ENCODE measurements at regions not wholly inside any gene's neighbourhood (a gene's known extent, or its start where the extent isn't known, plus 50 kb on each side); places are given as distances from the start of the nearest gene placed in this dataset.

GRCh38 chr13:111043575-111043982 is 71.5 kb upstream of the ARHGEF7 start:
- Histone ChIP-seq H2AFZ (ENCODE audit: low read length) (peak overlapping the region; percentile 33), H3K36me3 (replicated peaks in 1 of 2; ENCODE audit: control insufficient read depth in 2 of 2, insufficient read depth in 2 of 2, low read length in 2 of 2) (peaks cover 0 to 4% of the 10 kb centered on the region in 2 donors), H3K4me3 (ENCODE audit: low read length in 2 of 2) (no peak overlapping the region), H3K4ac (ENCODE audit: low read length) (no peak overlapping the region), H3K18ac (ENCODE audit: low read length) (no peak overlapping the region), H4K91ac (ENCODE audit: low read depth, low read length, poor library complexity) (no peak overlapping the region), H3K14ac (ENCODE audit: low read length) (no peak overlapping the region), H3K4me2 (ENCODE audit: insufficient read depth, low read length, poor library complexity, severe bottlenecking) (no peak overlapping the region), H3K9ac (ENCODE audit: low read depth, low read length, poor library complexity) (no peak overlapping the region), H3K4me1 (ENCODE audit: control insufficient read depth in 2 of 2, insufficient read depth in 1 of 2, low read depth in 1 of 2, low read length in 2 of 2) (no peaks in the 10 kb centered on the region), H3K23ac (ENCODE audit: low read depth, low read length, poor library complexity) (no peak overlapping the region), H4K8ac (ENCODE audit: low read depth, low read length) (no peak overlapping the region), H2BK15ac (ENCODE audit: low read length) (no peak overlapping the region), H3K27me3 (ENCODE audit: control insufficient read depth in 3 of 3, insufficient read depth in 3 of 3, low read depth in 1 of 3, low read length in 3 of 3) (peaks cover 0 to 18% (median 6%) of the 10 kb centered on the region in 3 experiments), H2BK120ac (ENCODE audit: low read depth, low read length) (no peak overlapping the region), H2BK5ac (ENCODE audit: low read length) (no peak overlapping the region), H3K9me3 (replicated peaks in 1 of 2; ENCODE audit: control insufficient read depth in 2 of 2, insufficient read depth in 1 of 2, low read depth in 1 of 2, low read length in 2 of 2) (peaks cover 6 to 11% of the 10 kb centered on the region in 2 donors), H2BK12ac (ENCODE audit: low read length) (no peak overlapping the region), H3K79me1 (ENCODE audit: low read depth, low read length) (no peaks in the 10 kb centered on the region), H2AK5ac (ENCODE audit: low read depth, low read length) (no peak overlapping the region), H3K27ac (replicated peaks; ENCODE audit: low read length) (no peak overlapping the region)
- DNase-seq (ENCODE audit: low spot score): no peak
- no CpG with 5 or more reads among the region's 12 CpGs for WGBS, 2 donors (ENCODE audit: extremely low coverage in 2 of 2, insufficient read length in 2 of 2, insufficient replicate concordance in 1 of 2)

- Histone ChIP-seq H4K91ac (ENCODE audit: low read depth, low read length, poor library complexity) (no peak overlapping the region), H3K18ac (ENCODE audit: low read length) (no peak overlapping the region), H2BK12ac (ENCODE audit: low read length) (no peak overlapping the region), H3K27me3 (ENCODE audit: control insufficient read depth in 3 of 3, insufficient read depth in 3 of 3, low read depth in 1 of 3, low read length in 3 of 3) (peaks cover 0 to 15% (median 6%) of the 10 kb centered on the region in 3 experiments), H4K8ac (ENCODE audit: low read depth, low read length) (no peak overlapping the region), H3K9me3 (replicated peaks in 1 of 2; ENCODE audit: control insufficient read depth in 2 of 2, insufficient read depth in 1 of 2, low read depth in 1 of 2, low read length in 2 of 2) (peaks cover 6 to 11% of the 10 kb centered on the region in 2 donors), H3K4me2 (ENCODE audit: insufficient read depth, low read length, poor library complexity, severe bottlenecking) (no peak overlapping the region), H3K9ac (ENCODE audit: low read depth, low read length, poor library complexity) (no peak overlapping the region), H3K23ac (ENCODE audit: low read depth, low read length, poor library complexity) (no peak overlapping the region), H3K79me1 (ENCODE audit: low read depth, low read length) (no peaks in the 10 kb centered on the region), H3K4me3 (ENCODE audit: low read length in 2 of 2) (no peak overlapping the region), H3K27ac (replicated peaks; ENCODE audit: low read length) (no peak overlapping the region), H2AFZ (ENCODE audit: low read length) (no peak overlapping the region), H2BK15ac (ENCODE audit: low read length) (no peak overlapping the region), H2BK5ac (ENCODE audit: low read length) (no peak overlapping the region), H2BK120ac (ENCODE audit: low read depth, low read length) (no peak overlapping the region), H3K4ac (ENCODE audit: low read length) (no peak overlapping the region), H2AK5ac (ENCODE audit: low read depth, low read length) (peak overlapping the region; percentile 62), H3K4me1 (ENCODE audit: control insufficient read depth in 2 of 2, insufficient read depth in 1 of 2, low read depth in 1 of 2, low read length in 2 of 2) (no peaks in the 10 kb centered on the region), H3K14ac (ENCODE audit: low read length) (peak overlapping the region; percentile 66), H3K36me3 (replicated peaks in 1 of 2; ENCODE audit: control insufficient read depth in 2 of 2, insufficient read depth in 2 of 2, low read length in 2 of 2) (peaks cover 0 to 4% of the 10 kb centered on the region in 2 donors)
- no peak for DNase-seq (ENCODE audit: low spot score)
- WGBS, 2 donors (ENCODE audit: extremely low coverage in 2 of 2, insufficient read length in 2 of 2, insufficient replicate concordance in 1 of 2): no CpG with 5 or more reads among the region's 11 CpGs
These were observed 72.4 kb upstream of the ARHGEF7 start for GRCh38 chr13:111042661-111043226.

- Histone ChIP-seq H3K4ac (ENCODE audit: low read length) (no peak overlapping the region), H2BK12ac (ENCODE audit: low read length) (no peak overlapping the region), H2BK5ac (ENCODE audit: low read length) (no peak overlapping the region), H3K23ac (ENCODE audit: low read depth, low read length, poor library complexity) (no peak overlapping the region), H3K27ac (replicated peaks; ENCODE audit: low read length) (no peak overlapping the region), H2AFZ (ENCODE audit: low read length) (no peak overlapping the region), H3K79me1 (ENCODE audit: low read depth, low read length) (no peaks in the 10 kb centered on the region), H4K8ac (ENCODE audit: low read depth, low read length) (no peak overlapping the region), H3K4me1 (ENCODE audit: control insufficient read depth in 2 of 2, insufficient read depth in 1 of 2, low read depth in 1 of 2, low read length in 2 of 2) (no peaks in the 10 kb centered on the region), H3K9me3 (replicated peaks in 1 of 2; ENCODE audit: control insufficient read depth in 2 of 2, insufficient read depth in 1 of 2, low read depth in 1 of 2, low read length in 2 of 2) (peaks cover 6 to 11% of the 10 kb centered on the region in 2 donors), H3K18ac (ENCODE audit: low read length) (no peak overlapping the region), H4K91ac (ENCODE audit: low read depth, low read length, poor library complexity) (no peak overlapping the region), H3K36me3 (replicated peaks in 1 of 2; ENCODE audit: control insufficient read depth in 2 of 2, insufficient read depth in 2 of 2, low read length in 2 of 2) (peaks cover 0 to 4% of the 10 kb centered on the region in 2 donors), H3K27me3 (ENCODE audit: control insufficient read depth in 3 of 3, insufficient read depth in 3 of 3, low read depth in 1 of 3, low read length in 3 of 3) (peaks cover 0 to 15% (median 6%) of the 10 kb centered on the region in 3 experiments), H3K4me3 (ENCODE audit: low read length in 2 of 2) (no peak overlapping the region), H2AK5ac (ENCODE audit: low read depth, low read length) (no peak overlapping the region), H3K4me2 (ENCODE audit: insufficient read depth, low read length, poor library complexity, severe bottlenecking) (no peak overlapping the region), H2BK15ac (ENCODE audit: low read length) (no peak overlapping the region), H3K9ac (ENCODE audit: low read depth, low read length, poor library complexity) (no peak overlapping the region), H3K14ac (ENCODE audit: low read length) (no peak overlapping the region), H2BK120ac (ENCODE audit: low read depth, low read length) (no peak overlapping the region)
- WGBS, 2 donors (ENCODE audit: extremely low coverage in 2 of 2, insufficient read length in 2 of 2, insufficient replicate concordance in 1 of 2): no CpG with 5 or more reads among the region's 7 CpGs
- DNase-seq (ENCODE audit: low spot score): no peak
These were observed 74.3 kb upstream of the ARHGEF7 start for GRCh38 chr13:111040830-111041229.

- no peaks in the 10 kb centered on the region for H3K79me1 ChIP-seq (ENCODE audit: low read depth, low read length)
- no peak for DNase-seq (ENCODE audit: low spot score)
- H3K27me3 ChIP-seq (ENCODE audit: control insufficient read depth in 3 of 3, insufficient read depth in 3 of 3, low read depth in 1 of 3, low read length in 3 of 3): peaks cover 0 to 20% (median 6%) of the 10 kb centered on the region in 3 experiments
- H3K4ac ChIP-seq (ENCODE audit: low read length): no peak overlapping the region
- no peak overlapping the region for H4K91ac ChIP-seq (ENCODE audit: low read depth, low read length, poor library complexity)
- no peak overlapping the region for H3K14ac ChIP-seq (ENCODE audit: low read length)
- H2BK12ac ChIP-seq (ENCODE audit: low read length): no peak overlapping the region
- no peak overlapping the region for H3K18ac ChIP-seq (ENCODE audit: low read length)
- peaks cover 0 to 9% of the 10 kb centered on the region in 2 donors for H3K9me3 ChIP-seq (replicated peaks in 1 of 2; ENCODE audit: control insufficient read depth in 2 of 2, insufficient read depth in 1 of 2, low read depth in 1 of 2, low read length in 2 of 2)
- no peak overlapping the region for H2BK15ac ChIP-seq (ENCODE audit: low read length)
- no peak overlapping the region for H3K9ac ChIP-seq (ENCODE audit: low read depth, low read length, poor library complexity)
- WGBS, 2 donors (ENCODE audit: extremely low coverage in 2 of 2, insufficient read length in 2 of 2, insufficient replicate concordance in 1 of 2): no CpG with 5 or more reads among the region's 5 CpGs
- H3K36me3 ChIP-seq (replicated peaks in 1 of 2; ENCODE audit: control insufficient read depth in 2 of 2, insufficient read depth in 2 of 2, low read length in 2 of 2): peaks cover 0 to 4% of the 10 kb centered on the region in 2 donors
- H3K4me3 ChIP-seq (ENCODE audit: low read length in 2 of 2): no peak overlapping the region
- H3K27ac ChIP-seq (replicated peaks; ENCODE audit: low read length): no peak overlapping the region
- H4K8ac ChIP-seq (ENCODE audit: low read depth, low read length): no peak overlapping the region
- H3K23ac ChIP-seq (ENCODE audit: low read depth, low read length, poor library complexity): no peak overlapping the region
- H3K4me1 ChIP-seq (ENCODE audit: control insufficient read depth in 2 of 2, insufficient read depth in 1 of 2, low read depth in 1 of 2, low read length in 2 of 2): no peaks in the 10 kb centered on the region
- H2BK120ac ChIP-seq (ENCODE audit: low read depth, low read length): no peak overlapping the region
- H2AK5ac ChIP-seq (ENCODE audit: low read depth, low read length): no peak overlapping the region
- H3K4me2 ChIP-seq (ENCODE audit: insufficient read depth, low read length, poor library complexity, severe bottlenecking): no peak overlapping the region
- no peak overlapping the region for H2AFZ ChIP-seq (ENCODE audit: low read length)
- no peak overlapping the region for H2BK5ac ChIP-seq (ENCODE audit: low read length)
These were observed 75.4 kb upstream of the ARHGEF7 start for GRCh38 chr13:111039735-111040134.

All from neuronal stem cell (in vitro differentiated cells).